ENCODE measurements at regions not wholly inside any gene's neighbourhood (a gene's known extent, or its start where the extent isn't known, plus 50 kb on each side); places are given as distances from the start of the nearest gene placed in this dataset.

- TF ChIP-seq EP300 (IDR thresholded peaks at IDR 0.05; ENCODE audit: low read depth) (no peak), POLR2A (IDR thresholded peaks at IDR 0.05) (no peak), CTCF (IDR thresholded peaks at IDR 0.05) (no peak)
- Histone ChIP-seq H3K36me3 (no peaks in the 10 kb centered on the region), H3K4me1 (no peaks in the 10 kb centered on the region), H3K9me3 (no peaks in the 10 kb centered on the region), H3K4me3 (no peak overlapping the region), H3K27ac (no peak overlapping the region), H3K27me3 (no peaks in the 10 kb centered on the region)
- DNase-seq: no peak
- WGBS, 2 donors (ENCODE audit: low coverage in 1 of 2): 75 to 100% methylated on average over 2 of the region's 2 CpGs
- intact Hi-C loops (cut with DNase I; ENCODE audit: low total_unique reads) (no loop called here), in situ Hi-C loops (cut with MboI; ENCODE audit: low pct_ligation_motif_present in 1 of 4, low pct_unique_long_range_greater_than_20kb in 1 of 4, low sequenced_read_pairs in 3 of 4) (no loop called here)
Observed at GRCh38 chr4:122679946-122680345, 52.6 kb upstream of the BBS12 start.

- Histone ChIP-seq H3K27ac (no peak overlapping the region), H3K9me3 (no peaks in the 10 kb centered on the region), H3K4me1 (no peaks in the 10 kb centered on the region), H3K36me3 (no peaks in the 10 kb centered on the region), H3K4me3 (no peak overlapping the region), H3K27me3 (no peaks in the 10 kb centered on the region)
- TF ChIP-seq CTCF (IDR thresholded peaks at IDR 0.05) (no peak), POLR2AphosphoS5 (IDR thresholded peaks at IDR 0.05) (no peak), EP300 (IDR thresholded peaks at IDR 0.05; ENCODE audit: low read depth) (no peak), POLR2A (IDR thresholded peaks at IDR 0.05) (no peak)
- intact Hi-C loops (cut with DNase I; ENCODE audit: low total_unique reads): no loop called here
- DNase-seq: no peak
- in situ Hi-C loops (cut with MboI; ENCODE audit: low pct_ligation_motif_present in 1 of 4, low pct_unique_long_range_greater_than_20kb in 1 of 4, low sequenced_read_pairs in 3 of 4): no loop called here
- 88 to 92% methylated on average over 2 to 3 of the region's 3 CpGs for WGBS, 2 donors (ENCODE audit: low coverage in 1 of 2)
Observed at GRCh38 chr4:122681568-122681967, 50.9 kb upstream of the BBS12 start.
